Parathyroid adenoma (tissue), 2 donors: ENCODE measurements at regions not wholly inside any gene's neighbourhood (a gene's known extent, or its start where the extent isn't known, plus 50 kb on each side); places are given as distances from the start of the nearest gene placed in this dataset.

Experiments
- H2AFZ ChIP-seq: fragments of 300-600 bp; sonication (generic); one replicate; pipeline ENCODE4 v1.7.0; 2017; ENCODE audit warnings: antibody characterized with exemption, mild to moderate bottlenecking
- H3K27ac ChIP-seq: fragments of 300-600 bp; sonication (generic); one replicate; pipeline ENCODE4 v1.7.0; 2017
- H3K27me3 ChIP-seq: fragments of 300-600 bp; sonication (generic); one replicate; pipeline ENCODE4 v1.7.0; 2017; ENCODE audit warnings: low read length; ENCODE audit not compliant: control insufficient read depth, insufficient read depth
- H3K36me3 ChIP-seq: fragments of 300-600 bp; sonication (generic); one replicate; pipeline ENCODE4 v1.7.0; 2017; ENCODE audit warnings: low read length; ENCODE audit not compliant: control insufficient read depth, insufficient read depth
- H3K4me1 ChIP-seq: fragments of 300-600 bp; sonication (generic); one replicate; pipeline ENCODE4 v1.7.0; 2017; ENCODE audit warnings: control low read depth
- H3K4me2 ChIP-seq: fragments of 300-600 bp; sonication (generic); one replicate; pipeline ENCODE4 v1.7.0; 2017; ENCODE audit warnings: low read length
- H3K4me3 ChIP-seq: fragments of 300-600 bp; sonication (generic); one replicate; pipeline ENCODE4 v1.7.0; 2017; ENCODE audit warnings: low read depth, low read length
- H3K79me2 ChIP-seq: fragments of 300-600 bp; sonication (generic); one replicate; pipeline ENCODE4 v1.7.0; 2017; ENCODE audit warnings: control low read depth
- H3K9ac ChIP-seq: fragments of 300-600 bp; sonication (generic); one replicate; pipeline ENCODE4 v1.7.0; 2017; ENCODE audit warnings: mild to moderate bottlenecking
- H3K9me3 ChIP-seq: fragments of 300-600 bp; sonication (generic); one replicate; pipeline ENCODE4 v1.7.0; 2017; ENCODE audit warnings: low read length; ENCODE audit not compliant: control insufficient read depth
- CTCF ChIP-seq: fragments of 300-600 bp; sonication (generic); IDR thresholded peaks from one replicate; pipeline ENCODE4 v1.7.0; 2017; ENCODE audit warnings: antibody characterized with exemption, mild to moderate bottlenecking
- donor health status: primary hyperparathyroidism.

- Histone ChIP-seq H3K27ac (no peak overlapping the region), H3K4me2 (no peak overlapping the region), H3K36me3 (no peaks in the 10 kb centered on the region), H3K27me3 (no peaks in the 10 kb centered on the region), H3K79me2 (no peaks in the 10 kb centered on the region), H3K9ac (no peak overlapping the region), H3K4me1 (no peaks in the 10 kb centered on the region), H2AFZ (no peak overlapping the region), H3K9me3 (no peaks in the 10 kb centered on the region), H3K4me3 (no peak overlapping the region)
- TF ChIP-seq CTCF = no peak
Observed at GRCh38 chr2:36058076-36058475, 297.5 kb upstream of the CRIM1 start.

DNA sequence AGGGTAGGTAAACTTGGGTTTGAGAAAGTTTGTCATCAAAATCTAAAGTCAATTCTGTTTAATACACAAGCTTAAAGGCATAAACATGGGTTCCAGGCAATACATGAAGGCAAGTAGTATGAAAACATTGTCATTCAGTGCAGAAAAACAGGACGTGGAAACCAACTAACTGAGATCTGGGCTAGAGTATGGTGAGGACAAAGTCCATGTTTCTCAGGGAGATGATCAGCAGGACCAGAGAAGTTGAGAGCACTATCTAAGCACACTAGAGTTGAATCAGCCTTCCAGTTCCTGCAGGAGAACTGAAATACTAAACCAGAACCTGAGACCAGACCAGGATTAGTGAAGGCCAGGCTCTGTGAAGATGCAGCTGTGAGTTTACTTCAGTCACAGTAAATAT lies 302.8 kb upstream of the CRIM1 start:
- Histone ChIP-seq H3K79me2 (no peaks in the 10 kb centered on the region), H3K4me2 (no peak overlapping the region), H3K27me3 (no peaks in the 10 kb centered on the region), H3K4me3 (no peak overlapping the region), H3K9ac (no peak overlapping the region), H3K36me3 (no peaks in the 10 kb centered on the region), H3K27ac (no peak overlapping the region), H3K4me1 (no peaks in the 10 kb centered on the region), H2AFZ (no peak overlapping the region), H3K9me3 (no peaks in the 10 kb centered on the region)
- TF ChIP-seq CTCF = no peak

DNA sequence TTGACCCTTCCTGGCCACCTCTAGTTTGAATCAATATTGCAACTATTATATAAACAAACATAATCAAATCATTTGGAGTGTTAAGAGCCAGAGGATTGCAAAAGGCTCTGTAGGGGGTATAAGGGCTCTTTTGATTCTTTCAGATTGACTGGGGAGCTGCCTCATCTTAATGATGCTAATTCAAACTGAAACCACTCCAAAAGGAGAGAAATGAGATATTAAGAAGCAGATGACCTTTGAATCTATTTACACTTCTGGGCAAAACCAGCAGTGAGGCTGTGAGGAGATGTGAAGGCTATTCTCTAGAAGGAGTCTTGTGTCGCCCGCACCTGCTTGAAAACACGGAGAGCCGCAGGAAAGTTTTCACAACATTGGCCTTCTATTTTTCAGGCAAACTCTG lies 311.2 kb upstream of the CRIM1 start:
- TF ChIP-seq CTCF = no peak
- Histone ChIP-seq H3K27me3 (no peaks in the 10 kb centered on the region), H3K4me2 (no peak overlapping the region), H3K27ac (no peak overlapping the region), H3K79me2 (no peaks in the 10 kb centered on the region), H3K9me3 (no peaks in the 10 kb centered on the region), H3K36me3 (no peaks in the 10 kb centered on the region), H3K4me1 (no peaks in the 10 kb centered on the region), H3K9ac (no peak overlapping the region), H3K4me3 (no peak overlapping the region), H2AFZ (no peak overlapping the region)

- Histone ChIP-seq H3K79me2 (no peaks in the 10 kb centered on the region), H3K36me3 (no peaks in the 10 kb centered on the region), H3K27ac (no peak overlapping the region), H3K9ac (no peak overlapping the region), H3K4me1 (no peaks in the 10 kb centered on the region), H3K27me3 (no peaks in the 10 kb centered on the region), H3K4me3 (no peak overlapping the region), H3K9me3 (no peaks in the 10 kb centered on the region), H2AFZ (no peak overlapping the region), H3K4me2 (no peak overlapping the region)
- TF ChIP-seq CTCF = no peak
Observed at GRCh38 chr2:36035137-36035536, 320.4 kb upstream of the CRIM1 start.

- Histone ChIP-seq H3K4me1 (no peaks in the 10 kb centered on the region), H3K9ac (no peak overlapping the region), H3K9me3 (no peaks in the 10 kb centered on the region), H3K4me3 (no peak overlapping the region), H3K27me3 (no peaks in the 10 kb centered on the region), H3K36me3 (no peaks in the 10 kb centered on the region), H3K4me2 (no peak overlapping the region), H2AFZ (no peak overlapping the region), H3K27ac (no peak overlapping the region), H3K79me2 (no peaks in the 10 kb centered on the region)
- no peak for TF ChIP-seq CTCF
Observed at GRCh38 chr2:36032046-36032445, 323.5 kb upstream of the CRIM1 start.
